Neural cell (in vitro differentiated cells): ENCODE measurements at regions not wholly inside any gene's neighbourhood (a gene's known extent, or its start where the extent isn't known, plus 50 kb on each side); places are given as distances from the start of the nearest gene placed in this dataset.

ENCODE experiments used
- H2AFZ ChIP-seq: fragments of 200-600, 300-800 bp; sonication (generic), shearing (Covaris generic); 2 replicates; pipeline ENCODE4 v1.6.0; 2014; ENCODE audit warnings: low read depth, mild to moderate bottlenecking, antibody characterized with exemption, low read length, moderate library complexity
- H3F3A ChIP-seq: fragments of 200-600 bp; shearing (Covaris generic); 2 replicates; pipeline ENCODE4 v1.6.1; 2016; ENCODE audit warnings: mild to moderate bottlenecking, moderate library complexity, mixed read lengths, antibody characterized with exemption, low read length; ENCODE audit not compliant: insufficient read depth, poor library complexity, severe bottlenecking
- H3K27ac ChIP-seq: fragments of 200-600, 300-800 bp; sonication (generic), shearing (Covaris generic); 2 replicates; pipeline ENCODE4 v1.5.1; 2014; ENCODE audit warnings: mild to moderate bottlenecking, low read length, moderate library complexity
- H3K27me3 ChIP-seq: fragments of 300-800, 200-600 bp; sonication (generic), shearing (Covaris generic); 2 replicates; pipeline ENCODE4 v1.6.0; 2014; ENCODE audit warnings: mild to moderate bottlenecking, low read depth, low read length, moderate library complexity; ENCODE audit not compliant: insufficient read depth
- H3K36me3 ChIP-seq: fragments of 300-800, 200-600 bp; sonication (generic), shearing (Covaris generic); 2 replicates; pipeline ENCODE4 v1.5.1; 2014; ENCODE audit warnings: mild to moderate bottlenecking, antibody characterized with exemption, low read length, moderate library complexity; ENCODE audit not compliant: insufficient read depth
- H3K4me2 ChIP-seq: fragments of 300-800, 200-600 bp; sonication (generic), shearing (Covaris generic); 2 replicates; pipeline ENCODE4 v1.6.0; 2014; ENCODE audit warnings: mild to moderate bottlenecking, low read length
- H3K4me3 ChIP-seq: fragments of 300-800, 200-600 bp; sonication (generic), shearing (Covaris generic); 2 replicates; pipeline ENCODE4 v1.5.1; 2014; ENCODE audit warnings: mild to moderate bottlenecking, low read length, moderate library complexity
- H3K79me2 ChIP-seq: fragments of 200-600 bp; shearing (Covaris generic); replicated peaks from 2 replicates; pipeline ENCODE4 v1.6.0; 2014; ENCODE audit warnings: mild to moderate bottlenecking, low read length, moderate library complexity; ENCODE audit not compliant: insufficient read depth
- H3K9ac ChIP-seq: fragments of 300-800, 200-600 bp; sonication (generic), shearing (Covaris generic); 2 replicates; pipeline ENCODE4 v1.6.1; 2016; ENCODE audit warnings: mild to moderate bottlenecking, low read length, mixed read lengths
- H3K9me2 ChIP-seq: fragments of 200-600 bp; shearing (Covaris generic); 2 replicates; pipeline ENCODE4 v1.6.1; 2016; ENCODE audit warnings: mild to moderate bottlenecking, low read length, mixed read lengths; ENCODE audit not compliant: insufficient read depth
- H3K9me3 ChIP-seq: fragments of 200-600, 300-800 bp; sonication (generic), shearing (Covaris generic); 2 replicates; pipeline ENCODE4 v1.6.1; 2016; ENCODE audit warnings: mild to moderate bottlenecking, mixed run types, low read length, moderate library complexity, mixed read lengths
- H4K20me1 ChIP-seq: fragments of 200-600 bp; shearing (Covaris generic); 2 replicates; pipeline ENCODE4 v1.6.1; 2016; ENCODE audit warnings: mild to moderate bottlenecking, mixed run types; ENCODE audit not compliant: insufficient read depth
- CTCF ChIP-seq: fragments of 450-650 bp; IDR thresholded peaks from 2 replicates; pipeline ENCODE4 v1.5.1; 2014; ENCODE audit warnings: antibody characterized with exemption, mild to moderate bottlenecking, moderate library complexity; ENCODE audit not compliant: poor library complexity, severe bottlenecking
- EP300 ChIP-seq: fragments of 450-650 bp; conservative IDR thresholded peaks from 2 replicates; pipeline ENCODE4 v1.6.1; 2014; ENCODE audit warnings: antibody characterized with exemption, mild to moderate bottlenecking, moderate library complexity; ENCODE audit not compliant: poor library complexity, severe bottlenecking
- EZH2 ChIP-seq: fragments of 200-600, 300-800 bp; shearing (Covaris generic), sonication (generic); IDR thresholded peaks from 2 replicates; pipeline ENCODE4 v1.6.1; 2014; ENCODE audit warnings: antibody characterized with exemption, low read length, borderline replicate concordance, mild to moderate bottlenecking; ENCODE audit not compliant: insufficient read depth, poor library complexity, severe bottlenecking
- MXI1 ChIP-seq: fragments of 450-650 bp; conservative IDR thresholded peaks from 2 replicates; pipeline ENCODE4 v1.6.1; 2014; ENCODE audit warnings: antibody characterized with exemption, mild to moderate bottlenecking; ENCODE audit not compliant: poor library complexity, severe bottlenecking
- POLR2AphosphoS5 ChIP-seq: IDR thresholded peaks from 2 replicates; pipeline ENCODE4 v1.6.1; 2012
- RAD21 ChIP-seq: fragments of 450-650 bp; conservative IDR thresholded peaks from 2 replicates; pipeline ENCODE4 v1.6.1; 2014; ENCODE audit warnings: antibody characterized with exemption, mild to moderate bottlenecking, moderate library complexity
- SMC3 ChIP-seq: fragments of 450-650 bp; conservative IDR thresholded peaks from 2 replicates; pipeline ENCODE4 v1.6.1; 2014; ENCODE audit warnings: antibody characterized with exemption, mild to moderate bottlenecking, moderate library complexity; ENCODE audit not compliant: poor library complexity
- TAF1 ChIP-seq: IDR thresholded peaks from 2 replicates; pipeline ENCODE4 v1.6.1; 2012; ENCODE audit warnings: low read depth
- TF ChIP-seq, protein P1 (sequence below): IDR thresholded peaks from 2 replicates; pipeline ENCODE4 v1.6.1; 2012; ENCODE audit warnings: borderline replicate concordance

GRCh38 chr17:5651348-5651747 is 67.0 kb upstream of the NLRP1 start:
- peaks cover 6% of the 10 kb centered on the region for H3K9me3 ChIP-seq
- H3K27me3 ChIP-seq = no peaks in the 10 kb centered on the region
- H3K9me2 ChIP-seq = no peaks in the 10 kb centered on the region
- H3K27ac ChIP-seq = no peak overlapping the region
- H3K79me2 ChIP-seq = no peaks in the 10 kb centered on the region
- no peak overlapping the region for H3K4me2 ChIP-seq
- no peak overlapping the region for H3K4me3 ChIP-seq
- no peak overlapping the region for H3K9ac ChIP-seq
- no peaks in the 10 kb centered on the region for H3F3A ChIP-seq
- no peak overlapping the region for H2AFZ ChIP-seq
- TF ChIP-seq EP300 (no peak), MXI1 (no peak), POLR2AphosphoS5 (no peak), EZH2 (no peak), CTCF (no peak), TAF1 (no peak), SMC3 (no peak), RAD21 (no peak)
- TF ChIP-seq, protein P1, sequence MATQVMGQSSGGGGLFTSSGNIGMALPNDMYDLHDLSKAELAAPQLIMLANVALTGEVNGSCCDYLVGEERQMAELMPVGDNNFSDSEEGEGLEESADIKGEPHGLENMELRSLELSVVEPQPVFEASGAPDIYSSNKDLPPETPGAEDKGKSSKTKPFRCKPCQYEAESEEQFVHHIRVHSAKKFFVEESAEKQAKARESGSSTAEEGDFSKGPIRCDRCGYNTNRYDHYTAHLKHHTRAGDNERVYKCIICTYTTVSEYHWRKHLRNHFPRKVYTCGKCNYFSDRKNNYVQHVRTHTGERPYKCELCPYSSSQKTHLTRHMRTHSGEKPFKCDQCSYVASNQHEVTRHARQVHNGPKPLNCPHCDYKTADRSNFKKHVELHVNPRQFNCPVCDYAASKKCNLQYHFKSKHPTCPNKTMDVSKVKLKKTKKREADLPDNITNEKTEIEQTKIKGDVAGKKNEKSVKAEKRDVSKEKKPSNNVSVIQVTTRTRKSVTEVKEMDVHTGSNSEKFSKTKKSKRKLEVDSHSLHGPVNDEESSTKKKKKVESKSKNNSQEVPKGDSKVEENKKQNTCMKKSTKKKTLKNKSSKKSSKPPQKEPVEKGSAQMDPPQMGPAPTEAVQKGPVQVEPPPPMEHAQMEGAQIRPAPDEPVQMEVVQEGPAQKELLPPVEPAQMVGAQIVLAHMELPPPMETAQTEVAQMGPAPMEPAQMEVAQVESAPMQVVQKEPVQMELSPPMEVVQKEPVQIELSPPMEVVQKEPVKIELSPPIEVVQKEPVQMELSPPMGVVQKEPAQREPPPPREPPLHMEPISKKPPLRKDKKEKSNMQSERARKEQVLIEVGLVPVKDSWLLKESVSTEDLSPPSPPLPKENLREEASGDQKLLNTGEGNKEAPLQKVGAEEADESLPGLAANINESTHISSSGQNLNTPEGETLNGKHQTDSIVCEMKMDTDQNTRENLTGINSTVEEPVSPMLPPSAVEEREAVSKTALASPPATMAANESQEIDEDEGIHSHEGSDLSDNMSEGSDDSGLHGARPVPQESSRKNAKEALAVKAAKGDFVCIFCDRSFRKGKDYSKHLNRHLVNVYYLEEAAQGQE = no peak
- H4K20me1 ChIP-seq = no peaks in the 10 kb centered on the region
- no peaks in the 10 kb centered on the region for H3K36me3 ChIP-seq

DNA sequence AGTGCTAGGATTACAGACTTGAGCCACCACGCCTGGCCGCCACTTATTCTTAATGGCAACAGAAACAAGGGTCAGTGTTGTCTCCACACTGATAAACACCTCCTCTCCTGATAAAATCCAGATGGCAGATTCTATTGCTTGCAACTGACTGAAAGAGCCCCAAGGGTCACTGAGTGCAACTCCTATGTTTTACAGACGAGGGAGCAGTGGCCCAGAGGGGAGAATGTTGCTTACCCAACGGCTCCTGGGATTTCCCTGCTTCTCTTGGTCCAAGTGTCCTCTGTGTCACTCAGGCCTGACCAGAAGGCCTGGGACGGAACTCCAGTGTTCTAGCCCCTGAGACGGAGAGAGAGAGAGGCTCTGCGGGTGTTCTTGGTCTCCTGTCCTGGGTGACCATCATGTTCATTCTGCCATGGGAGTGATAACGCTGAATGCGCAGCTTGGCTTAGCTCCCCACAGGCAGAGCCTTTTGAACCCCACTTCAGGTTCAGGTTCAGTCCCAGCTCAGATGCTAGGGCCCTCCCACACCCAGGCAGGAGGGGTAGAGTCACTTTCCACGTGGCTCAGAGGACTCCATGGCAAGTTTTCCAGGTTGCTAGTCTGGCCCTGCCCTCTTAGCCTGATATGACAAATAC is 77.3 kb upstream of the NLRP1 start:
- no peaks in the 10 kb centered on the region for H3K36me3 ChIP-seq
- no peak overlapping the region for H2AFZ ChIP-seq
- no peak overlapping the region for H3K27ac ChIP-seq
- TF ChIP-seq MXI1 (no peak), EP300 (no peak), TAF1 (no peak), CTCF (no peak), EZH2 (no peak), RAD21 (no peak), POLR2AphosphoS5 (no peak), SMC3 (no peak)
- TF ChIP-seq, protein P1 = no peak
- no peaks in the 10 kb centered on the region for H3K27me3 ChIP-seq
- no peaks in the 10 kb centered on the region for H3K79me2 ChIP-seq
- H3K9me3 ChIP-seq = no peaks in the 10 kb centered on the region
- no peaks in the 10 kb centered on the region for H3F3A ChIP-seq
- no peaks in the 10 kb centered on the region for H4K20me1 ChIP-seq
- no peak overlapping the region for H3K4me3 ChIP-seq
- no peaks in the 10 kb centered on the region for H3K9me2 ChIP-seq
- H3K9ac ChIP-seq = no peak overlapping the region
- H3K4me2 ChIP-seq = no peak overlapping the region
